ENCODE measurements at regions not wholly inside any gene's neighbourhood (a gene's known extent, or its start where the extent isn't known, plus 50 kb on each side); places are given as distances from the start of the nearest gene placed in this dataset.

DNA sequence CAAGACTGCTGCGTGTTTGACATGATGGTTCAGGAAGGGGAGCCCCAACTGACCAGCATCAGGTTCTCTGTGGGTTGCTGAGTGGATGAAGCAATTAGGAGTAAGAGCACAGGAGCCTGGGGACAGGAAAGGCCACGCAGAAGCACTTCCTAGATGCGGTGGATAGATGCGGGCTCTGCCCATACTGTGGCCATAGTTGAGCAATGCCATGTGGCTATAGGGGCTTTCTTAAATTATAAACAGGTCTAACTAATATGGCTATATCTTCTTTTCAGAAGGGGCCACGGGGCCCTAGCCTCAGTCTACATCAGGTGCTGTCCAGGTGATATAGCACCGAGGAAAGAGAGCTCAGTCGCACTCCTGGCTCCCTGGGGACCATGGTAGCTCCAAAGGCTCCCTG is 198.6 kb downstream of the GADD45G start:
- H3K9me3 ChIP-seq: no peaks in the 10 kb centered on the region
- no peak overlapping the region for H3K27ac ChIP-seq
- H3K4me3 ChIP-seq: no peak overlapping the region
- H3K36me3 ChIP-seq: no peaks in the 10 kb centered on the region
- no peaks in the 10 kb centered on the region for H3K27me3 ChIP-seq
- DNase-seq (ENCODE audit: low spot score in 2 of 2): no peak
- intact Hi-C loops (cut with DNase I; ENCODE audit: low total_unique reads): loop anchor here (5.0 kb wide), 1 partner anchor 336 kb away; no protein-coding TSS in a partner anchor
- H3K4me1 ChIP-seq: no peaks in the 10 kb centered on the region
- TF ChIP-seq POLR2AphosphoS5 (IDR thresholded peaks at IDR 0.05) (no peak), POLR2A (IDR thresholded peaks at IDR 0.05) (no peak)
- TF ChIP-seq, protein P1, sequence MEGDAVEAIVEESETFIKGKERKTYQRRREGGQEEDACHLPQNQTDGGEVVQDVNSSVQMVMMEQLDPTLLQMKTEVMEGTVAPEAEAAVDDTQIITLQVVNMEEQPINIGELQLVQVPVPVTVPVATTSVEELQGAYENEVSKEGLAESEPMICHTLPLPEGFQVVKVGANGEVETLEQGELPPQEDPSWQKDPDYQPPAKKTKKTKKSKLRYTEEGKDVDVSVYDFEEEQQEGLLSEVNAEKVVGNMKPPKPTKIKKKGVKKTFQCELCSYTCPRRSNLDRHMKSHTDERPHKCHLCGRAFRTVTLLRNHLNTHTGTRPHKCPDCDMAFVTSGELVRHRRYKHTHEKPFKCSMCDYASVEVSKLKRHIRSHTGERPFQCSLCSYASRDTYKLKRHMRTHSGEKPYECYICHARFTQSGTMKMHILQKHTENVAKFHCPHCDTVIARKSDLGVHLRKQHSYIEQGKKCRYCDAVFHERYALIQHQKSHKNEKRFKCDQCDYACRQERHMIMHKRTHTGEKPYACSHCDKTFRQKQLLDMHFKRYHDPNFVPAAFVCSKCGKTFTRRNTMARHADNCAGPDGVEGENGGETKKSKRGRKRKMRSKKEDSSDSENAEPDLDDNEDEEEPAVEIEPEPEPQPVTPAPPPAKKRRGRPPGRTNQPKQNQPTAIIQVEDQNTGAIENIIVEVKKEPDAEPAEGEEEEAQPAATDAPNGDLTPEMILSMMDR (IDR thresholded peaks at IDR 0.05): no peak

DNA sequence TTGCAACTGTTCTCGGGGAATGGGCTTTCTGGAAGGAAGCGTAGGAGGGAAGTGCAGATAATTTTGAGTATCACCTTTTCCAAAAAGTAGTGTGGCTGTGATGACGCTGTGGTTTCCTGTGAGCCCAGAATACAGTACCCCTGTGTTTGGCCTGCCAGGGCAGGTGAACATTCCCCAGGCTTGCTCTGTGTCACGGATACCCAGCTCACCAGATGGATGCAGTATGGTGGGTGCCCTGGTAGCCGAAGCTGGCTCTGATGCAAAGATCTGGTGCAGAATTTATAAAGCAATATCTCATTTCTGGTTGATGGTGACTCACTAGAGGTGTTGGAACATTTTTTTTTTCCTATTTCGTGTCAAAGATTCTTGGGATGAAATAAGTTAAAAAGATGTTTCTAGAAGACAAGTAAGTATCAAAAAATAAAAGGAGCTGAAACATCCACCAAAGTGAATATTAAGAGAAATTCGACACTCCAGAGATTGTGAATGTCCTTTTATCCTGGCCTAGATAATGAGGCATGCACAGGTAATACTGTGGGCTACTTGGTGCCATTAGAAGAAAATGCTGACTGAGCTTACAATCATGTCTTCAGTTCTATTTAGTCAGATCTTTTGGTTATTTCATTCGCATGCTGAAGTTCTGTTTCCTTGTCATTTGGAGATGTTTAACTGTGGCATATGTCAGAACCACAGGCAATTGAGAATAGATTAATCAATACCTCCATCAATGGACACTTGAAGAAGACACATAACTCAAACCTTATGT is 200.1 kb downstream of the GADD45G start:
- H3K9me3 ChIP-seq: no peaks in the 10 kb centered on the region
- no peak overlapping the region for H3K27ac ChIP-seq
- no peak overlapping the region for H3K4me3 ChIP-seq
- no peak for DNase-seq (ENCODE audit: low spot score in 2 of 2)
- intact Hi-C loops (cut with DNase I; ENCODE audit: low total_unique reads): loop anchor here (5.0 kb wide), 1 partner anchor 338 kb away; no protein-coding TSS in a partner anchor
- H3K36me3 ChIP-seq: no peaks in the 10 kb centered on the region
- H3K4me1 ChIP-seq: no peaks in the 10 kb centered on the region
- H3K27me3 ChIP-seq: no peaks in the 10 kb centered on the region
- TF ChIP-seq, protein P1 (IDR thresholded peaks at IDR 0.05): no peak
- TF ChIP-seq POLR2A (IDR thresholded peaks at IDR 0.05) (no peak), POLR2AphosphoS5 (IDR thresholded peaks at IDR 0.05) (no peak)

- intact Hi-C loops (cut with DNase I; ENCODE audit: low total_unique reads): no loop called here
- H3K9me3 ChIP-seq: no peaks in the 10 kb centered on the region
- H3K27me3 ChIP-seq: no peaks in the 10 kb centered on the region
- DNase-seq (ENCODE audit: low spot score in 2 of 2): no peak
- no peaks in the 10 kb centered on the region for H3K36me3 ChIP-seq
- no peaks in the 10 kb centered on the region for H3K4me1 ChIP-seq
- H3K27ac ChIP-seq: no peak overlapping the region
- TF ChIP-seq, protein P1 (IDR thresholded peaks at IDR 0.05): no peak
- TF ChIP-seq POLR2AphosphoS5 (IDR thresholded peaks at IDR 0.05): no peak
- TF ChIP-seq POLR2A (IDR thresholded peaks at IDR 0.05): no peak
- H3K4me3 ChIP-seq: no peak overlapping the region
Observed at GRCh38 chr9:89805571-89806292, 200.9 kb downstream of the GADD45G start.

DNA sequence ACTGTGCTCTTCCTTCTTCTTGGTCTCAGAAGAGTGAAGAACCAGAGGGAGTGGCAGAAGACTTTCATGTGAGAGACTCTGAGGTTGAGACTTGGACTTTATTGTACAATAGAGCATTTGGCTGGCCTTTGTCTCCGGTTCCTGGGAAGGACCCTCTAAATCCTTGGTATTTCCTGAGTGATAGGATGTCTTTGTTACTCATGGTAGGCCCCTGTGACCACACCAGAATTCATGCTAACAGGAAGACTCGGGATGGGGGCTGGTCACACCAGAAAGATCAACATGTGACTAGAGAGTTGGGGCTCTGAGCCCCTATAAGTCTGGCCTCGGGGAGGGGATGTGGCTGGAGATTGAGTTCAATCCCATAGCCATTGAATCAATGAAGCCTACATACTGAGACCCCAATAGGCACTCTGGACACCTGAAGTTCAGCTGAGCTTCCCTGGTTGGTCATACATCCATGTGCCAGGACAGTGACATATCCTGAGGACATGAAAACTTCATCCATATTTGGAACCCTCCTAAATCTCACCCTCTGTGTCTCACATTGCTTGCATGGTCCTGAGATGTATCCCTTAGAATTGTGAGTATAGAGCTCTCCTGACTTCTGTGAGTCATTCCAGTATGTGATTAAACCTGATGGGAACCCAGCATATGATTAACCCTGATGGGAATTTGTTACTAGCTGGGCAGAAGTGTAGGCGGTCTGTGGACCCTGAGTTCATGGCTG is 201.7 kb downstream of the GADD45G start:
- H3K4me1 ChIP-seq: no peaks in the 10 kb centered on the region
- no peaks in the 10 kb centered on the region for H3K9me3 ChIP-seq
- no peaks in the 10 kb centered on the region for H3K27me3 ChIP-seq
- no peaks in the 10 kb centered on the region for H3K36me3 ChIP-seq
- no peak for DNase-seq (ENCODE audit: low spot score in 2 of 2)
- TF ChIP-seq POLR2A (IDR thresholded peaks at IDR 0.05) (no peak), POLR2AphosphoS5 (IDR thresholded peaks at IDR 0.05) (no peak)
- TF ChIP-seq, protein P1 (IDR thresholded peaks at IDR 0.05): no peak
- no peak overlapping the region for H3K4me3 ChIP-seq
- intact Hi-C loops (cut with DNase I; ENCODE audit: low total_unique reads): no loop called here
- no peak overlapping the region for H3K27ac ChIP-seq

DNA sequence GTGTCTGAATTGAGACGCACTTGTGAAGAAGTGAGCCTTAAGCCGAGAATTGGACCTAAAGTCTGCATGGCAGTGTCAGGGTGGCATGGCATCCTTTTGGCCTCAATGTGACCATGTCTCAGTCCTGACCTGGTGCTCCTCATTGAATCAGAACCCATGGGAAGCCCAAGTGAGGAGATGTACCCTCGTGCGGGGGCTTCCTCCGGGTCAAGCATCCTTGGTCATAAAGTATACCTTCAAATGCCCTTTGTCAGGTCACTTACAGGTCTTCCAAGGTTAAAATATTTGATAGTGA is 202.2 kb downstream of the GADD45G start:
- Histone ChIP-seq H3K9me3 (no peaks in the 10 kb centered on the region), H3K4me1 (no peaks in the 10 kb centered on the region), H3K27ac (no peak overlapping the region), H3K36me3 (no peaks in the 10 kb centered on the region), H3K27me3 (peaks cover 0 to 5% of the 10 kb centered on the region in 2 donors), H3K4me3 (no peak overlapping the region)
- intact Hi-C loops (cut with DNase I; ENCODE audit: low total_unique reads): no loop called here
- TF ChIP-seq POLR2AphosphoS5 (IDR thresholded peaks at IDR 0.05): no peak
- TF ChIP-seq, protein P1 (IDR thresholded peaks at IDR 0.05): no peak
- DNase-seq (ENCODE audit: low spot score in 2 of 2): no peak

Measured in breast epithelium (tissue), 4 donors.